ENCODE measurements at regions not wholly inside any gene's neighbourhood (a gene's known extent, or its start where the extent isn't known, plus 50 kb on each side); places are given as distances from the start of the nearest gene placed in this dataset.

GRCh38 chr14:97771340-97772045 is 974.3 kb downstream of the VRK1 start:
- TF ChIP-seq POLR2A (IDR thresholded peaks at IDR 0.05) (no peak), CTCF (IDR thresholded peaks at IDR 0.05) (no peak)

Measured in prostate gland (tissue), 2 donors.